HL-60 (cell line): ENCODE measurements at regions not wholly inside any gene's neighbourhood (a gene's known extent, or its start where the extent isn't known, plus 50 kb on each side); places are given as distances from the start of the nearest gene placed in this dataset.

Experiments used
- DNase-seq, 2 experiments: peaks; one replicate each; pipeline ENCODE4 v3.0.0-alpha.2; 2010 to 2020; ENCODE audit warnings: low read depth in 1 of 2, low spot score in 1 of 2
- H3K27ac ChIP-seq: fragments of 250-450 bp; sonication (Bioruptor Pico); replicated peaks from 2 replicates; pipeline ENCODE4 v1.5.1; 2020; ENCODE audit warnings: mild to moderate bottlenecking, moderate library complexity
- H3K27me3 ChIP-seq: fragments of 250-450 bp; sonication (Bioruptor Pico); 2 replicates; pipeline ENCODE4 v1.5.1; 2021; ENCODE audit warnings: mild to moderate bottlenecking, moderate library complexity; ENCODE audit not compliant: insufficient read depth, poor library complexity, severe bottlenecking
- H3K4me3 ChIP-seq: replicated peaks from 2 replicates; pipeline ENCODE4 v1.5.1; 2011; ENCODE audit warnings: mild to moderate bottlenecking, control low read depth, low read length; ENCODE audit not compliant: insufficient read depth
- GABPA ChIP-seq: IDR thresholded peaks from 2 replicates; pipeline ENCODE4 v1.6.1; 2012; ENCODE audit warnings: low read depth
- POLR2AphosphoS5 ChIP-seq: IDR thresholded peaks from 2 replicates; pipeline ENCODE4 v1.6.1; 2012; ENCODE audit warnings: low read depth
- SPI1 ChIP-seq: IDR thresholded peaks from 2 replicates; pipeline ENCODE4 v1.6.1; 2012; ENCODE audit warnings: low read depth, mild to moderate bottlenecking, borderline replicate concordance
- TF ChIP-seq, protein P1 (sequence below): IDR thresholded peaks from 2 replicates; pipeline ENCODE4 v1.6.1; 2012; ENCODE audit warnings: low read depth; ENCODE audit not compliant: insufficient replicate concordance
- TF ChIP-seq, protein P2 (sequence below): IDR thresholded peaks from one replicate; pipeline ENCODE4 v1.5.1; 2011; ENCODE audit warnings: low read length, control low read depth, inconsistent platforms; ENCODE audit not compliant: insufficient read depth

DNA sequence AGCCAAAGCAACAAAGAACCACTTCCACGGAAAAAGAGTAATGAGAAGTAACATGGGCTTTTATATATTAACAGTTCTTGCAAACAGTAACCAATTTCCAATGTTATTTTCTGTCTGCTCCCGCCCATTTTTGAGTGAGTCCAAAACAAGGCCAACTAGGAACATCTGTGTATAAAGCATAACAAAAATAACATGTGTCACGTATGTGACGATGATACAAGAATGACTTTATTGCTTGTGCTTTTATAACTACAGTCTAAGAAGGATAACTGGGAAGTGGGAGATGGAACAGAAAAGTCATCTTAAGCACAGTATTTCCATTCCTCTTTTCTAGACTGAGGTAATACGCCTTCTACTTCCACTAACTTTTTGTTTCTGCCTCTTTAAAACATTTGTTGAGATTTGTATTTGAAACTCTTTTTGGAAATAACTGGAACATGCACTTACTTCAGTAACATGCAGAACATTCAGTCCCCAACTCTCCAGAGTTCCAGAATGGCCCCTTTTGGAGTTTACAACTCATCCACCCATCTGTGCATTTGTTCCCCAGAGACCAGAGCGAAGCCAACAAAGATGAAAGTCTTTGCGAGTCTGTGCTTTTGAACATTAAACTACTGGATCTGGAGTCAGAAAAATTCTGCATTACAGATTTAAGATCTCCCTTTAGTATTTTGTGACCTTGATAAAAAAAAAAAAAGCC, 143.0 kb upstream of the ZRANB2 start:
- Histone ChIP-seq H3K27ac (no peak overlapping the region), H3K27me3 (no peaks in the 10 kb centered on the region), H3K4me3 (no peak overlapping the region)
- no peak for DNase-seq
- TF ChIP-seq POLR2AphosphoS5 (no peak), GABPA (no peak), SPI1 (no peak)
- TF ChIP-seq, protein P1, sequence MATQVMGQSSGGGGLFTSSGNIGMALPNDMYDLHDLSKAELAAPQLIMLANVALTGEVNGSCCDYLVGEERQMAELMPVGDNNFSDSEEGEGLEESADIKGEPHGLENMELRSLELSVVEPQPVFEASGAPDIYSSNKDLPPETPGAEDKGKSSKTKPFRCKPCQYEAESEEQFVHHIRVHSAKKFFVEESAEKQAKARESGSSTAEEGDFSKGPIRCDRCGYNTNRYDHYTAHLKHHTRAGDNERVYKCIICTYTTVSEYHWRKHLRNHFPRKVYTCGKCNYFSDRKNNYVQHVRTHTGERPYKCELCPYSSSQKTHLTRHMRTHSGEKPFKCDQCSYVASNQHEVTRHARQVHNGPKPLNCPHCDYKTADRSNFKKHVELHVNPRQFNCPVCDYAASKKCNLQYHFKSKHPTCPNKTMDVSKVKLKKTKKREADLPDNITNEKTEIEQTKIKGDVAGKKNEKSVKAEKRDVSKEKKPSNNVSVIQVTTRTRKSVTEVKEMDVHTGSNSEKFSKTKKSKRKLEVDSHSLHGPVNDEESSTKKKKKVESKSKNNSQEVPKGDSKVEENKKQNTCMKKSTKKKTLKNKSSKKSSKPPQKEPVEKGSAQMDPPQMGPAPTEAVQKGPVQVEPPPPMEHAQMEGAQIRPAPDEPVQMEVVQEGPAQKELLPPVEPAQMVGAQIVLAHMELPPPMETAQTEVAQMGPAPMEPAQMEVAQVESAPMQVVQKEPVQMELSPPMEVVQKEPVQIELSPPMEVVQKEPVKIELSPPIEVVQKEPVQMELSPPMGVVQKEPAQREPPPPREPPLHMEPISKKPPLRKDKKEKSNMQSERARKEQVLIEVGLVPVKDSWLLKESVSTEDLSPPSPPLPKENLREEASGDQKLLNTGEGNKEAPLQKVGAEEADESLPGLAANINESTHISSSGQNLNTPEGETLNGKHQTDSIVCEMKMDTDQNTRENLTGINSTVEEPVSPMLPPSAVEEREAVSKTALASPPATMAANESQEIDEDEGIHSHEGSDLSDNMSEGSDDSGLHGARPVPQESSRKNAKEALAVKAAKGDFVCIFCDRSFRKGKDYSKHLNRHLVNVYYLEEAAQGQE = no peak
- TF ChIP-seq, protein P2, sequence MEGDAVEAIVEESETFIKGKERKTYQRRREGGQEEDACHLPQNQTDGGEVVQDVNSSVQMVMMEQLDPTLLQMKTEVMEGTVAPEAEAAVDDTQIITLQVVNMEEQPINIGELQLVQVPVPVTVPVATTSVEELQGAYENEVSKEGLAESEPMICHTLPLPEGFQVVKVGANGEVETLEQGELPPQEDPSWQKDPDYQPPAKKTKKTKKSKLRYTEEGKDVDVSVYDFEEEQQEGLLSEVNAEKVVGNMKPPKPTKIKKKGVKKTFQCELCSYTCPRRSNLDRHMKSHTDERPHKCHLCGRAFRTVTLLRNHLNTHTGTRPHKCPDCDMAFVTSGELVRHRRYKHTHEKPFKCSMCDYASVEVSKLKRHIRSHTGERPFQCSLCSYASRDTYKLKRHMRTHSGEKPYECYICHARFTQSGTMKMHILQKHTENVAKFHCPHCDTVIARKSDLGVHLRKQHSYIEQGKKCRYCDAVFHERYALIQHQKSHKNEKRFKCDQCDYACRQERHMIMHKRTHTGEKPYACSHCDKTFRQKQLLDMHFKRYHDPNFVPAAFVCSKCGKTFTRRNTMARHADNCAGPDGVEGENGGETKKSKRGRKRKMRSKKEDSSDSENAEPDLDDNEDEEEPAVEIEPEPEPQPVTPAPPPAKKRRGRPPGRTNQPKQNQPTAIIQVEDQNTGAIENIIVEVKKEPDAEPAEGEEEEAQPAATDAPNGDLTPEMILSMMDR = no peak

DNA sequence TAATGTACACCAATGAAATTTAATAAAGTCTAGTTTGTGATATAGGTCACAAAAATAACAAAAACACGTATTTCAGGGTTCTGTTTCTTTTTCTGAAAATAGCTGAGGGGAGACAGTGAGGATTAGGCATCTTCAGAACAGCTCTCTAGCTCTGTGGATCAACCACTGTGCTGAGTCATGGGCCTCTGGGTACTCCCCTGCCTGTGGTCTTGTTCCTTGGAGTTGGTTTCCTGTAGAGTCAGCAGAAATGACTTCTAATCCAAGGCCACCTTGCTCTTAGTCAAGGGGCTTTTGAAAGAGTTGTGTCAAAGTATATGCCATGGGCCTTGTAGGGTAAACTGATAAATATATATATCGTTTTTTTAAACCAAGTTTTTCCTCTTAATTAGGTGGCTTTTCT, 141.8 kb upstream of the ZRANB2 start:
- DNase-seq = peak in 1 of 2 experiments; percentile 10
- H3K4me3 ChIP-seq = no peak overlapping the region
- no peaks in the 10 kb centered on the region for H3K27me3 ChIP-seq
- TF ChIP-seq POLR2AphosphoS5 = no peak
- TF ChIP-seq, protein P1 = no peak
- no peak overlapping the region for H3K27ac ChIP-seq

DNA sequence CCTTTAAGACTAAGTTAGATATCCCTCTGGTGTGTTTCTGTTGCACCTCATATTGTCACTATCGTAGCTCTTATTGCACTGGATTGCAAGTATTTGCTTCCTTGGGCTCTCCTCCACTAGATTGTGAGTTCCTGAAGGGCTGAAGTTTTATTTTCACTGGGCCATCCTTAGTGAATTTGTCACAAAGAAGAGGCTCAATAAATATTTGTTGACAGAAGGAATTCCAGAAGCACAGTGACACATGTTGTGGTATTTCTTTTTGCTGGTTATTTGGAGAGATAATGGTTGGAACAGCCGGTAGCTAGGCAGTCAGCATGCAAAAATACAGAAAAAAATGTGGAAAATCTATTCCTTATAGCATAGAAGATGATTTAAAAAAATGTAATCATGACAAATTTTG, 129.9 kb upstream of the ZRANB2 start:
- Histone ChIP-seq H3K27ac (no peak overlapping the region), H3K27me3 (no peaks in the 10 kb centered on the region), H3K4me3 (no peak overlapping the region)
- TF ChIP-seq SPI1 = no peak
- no peak for TF ChIP-seq GABPA
- TF ChIP-seq, protein P2 = no peak
- TF ChIP-seq, protein P1 = no peak
- no peak for TF ChIP-seq POLR2AphosphoS5
- no peak for DNase-seq

DNA sequence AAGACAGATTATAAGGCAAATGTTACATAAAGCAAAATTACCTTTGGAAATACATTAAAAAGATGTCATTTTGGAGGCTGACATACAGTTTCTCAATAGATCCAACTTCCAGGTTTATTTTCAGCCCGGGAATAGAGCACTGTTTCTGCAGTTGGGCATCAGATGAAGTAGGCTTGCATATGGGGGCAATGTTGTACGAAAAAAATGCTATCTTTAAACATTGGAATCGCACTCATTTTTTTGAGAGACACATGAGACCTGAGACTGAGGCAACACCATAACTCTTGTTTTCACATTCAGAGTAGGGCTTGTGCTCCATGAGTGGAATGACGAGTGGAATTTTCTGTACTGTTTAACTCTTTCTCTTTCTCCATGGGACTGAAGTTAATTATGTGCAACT, 122.4 kb upstream of the ZRANB2 start:
- TF ChIP-seq POLR2AphosphoS5 = no peak
- no peak for TF ChIP-seq GABPA
- TF ChIP-seq SPI1 = no peak
- TF ChIP-seq, protein P2 = no peak
- TF ChIP-seq, protein P1 = no peak
- no peak overlapping the region for H3K4me3 ChIP-seq
- no peaks in the 10 kb centered on the region for H3K27me3 ChIP-seq
- no peak for DNase-seq
- no peak overlapping the region for H3K27ac ChIP-seq
